ENCODE measurements at regions not wholly inside any gene's neighbourhood (a gene's known extent, or its start where the extent isn't known, plus 50 kb on each side); places are given as distances from the start of the nearest gene placed in this dataset.

GRCh38 chr5:173670130-173670651, 53.7 kb upstream of the BOD1 start:
- TF ChIP-seq CTCF (IDR thresholded peaks at IDR 0.05; ENCODE audit: low read depth, low read length, missing input control) (no peak), FOXA1 (IDR thresholded peaks at IDR 0.05) (no peak), ATF3 (IDR thresholded peaks at IDR 0.05) (no peak)

Measured in liver (tissue), 3 donors.